Thoracic aorta (tissue), 2 donors: ENCODE measurements at regions not wholly inside any gene's neighbourhood (a gene's known extent, or its start where the extent isn't known, plus 50 kb on each side); places are given as distances from the start of the nearest gene placed in this dataset.
A peak's percentile ranks its signal among the peaks of the same experiment; 100 is the strongest.

Source experiments
- ATAC-seq: fragments of 150-250 bp; one replicate; pipeline ENCODE4 v1.8.0; 2017; ENCODE audit warnings: low read depth; ENCODE audit not compliant: insufficient number of reproducible peaks, low FRiP score
- DNase-seq: peaks from one replicate; pipeline ENCODE4 v3.0.0-alpha.2; 2020; ENCODE audit warnings: low spot score
- H3K27ac ChIP-seq, 2 donors: fragments of 200-600 bp; sonication (generic); 1 replicate in 1 of 2; 2 replicates in 1 of 2; pipeline ENCODE4 v1.5.1; 2016; ENCODE audit warnings: mild to moderate bottlenecking in 2 of 2, moderate library complexity in 2 of 2
- H3K27me3 ChIP-seq: fragments of 200-600 bp; sonication (generic); replicated peaks from 2 replicates; pipeline ENCODE4 v1.6.0; 2016; ENCODE audit warnings: mild to moderate bottlenecking; ENCODE audit not compliant: insufficient read depth
- H3K36me3 ChIP-seq: fragments of 200-600 bp; sonication (generic); one replicate; pipeline ENCODE4 v1.5.1; 2016
- H3K4me1 ChIP-seq, 2 donors: fragments of 200-600 bp; sonication (generic); 1 replicate in 1 of 2; 2 replicates in 1 of 2; pipeline versions ENCODE4 v1.5.1 to v1.6.0; 2016; ENCODE audit warnings: low read depth in 2 of 2, mild to moderate bottlenecking in 1 of 2; ENCODE audit not compliant: control insufficient read depth in 1 of 2
- H3K4me3 ChIP-seq: fragments of 200-600 bp; sonication (generic); 2 replicates; pipeline ENCODE4 v1.5.1; 2016; ENCODE audit warnings: mild to moderate bottlenecking
- H3K9me3 ChIP-seq: fragments of 200-600 bp; sonication (generic); 2 replicates; pipeline ENCODE4 v1.5.1; 2016
- TF ChIP-seq, protein P1 (sequence below): fragments of 200-600 bp; sonication (generic); IDR thresholded peaks from one replicate; pipeline ENCODE4 v1.5.1; 2019; ENCODE audit warnings: antibody characterized with exemption

DNA sequence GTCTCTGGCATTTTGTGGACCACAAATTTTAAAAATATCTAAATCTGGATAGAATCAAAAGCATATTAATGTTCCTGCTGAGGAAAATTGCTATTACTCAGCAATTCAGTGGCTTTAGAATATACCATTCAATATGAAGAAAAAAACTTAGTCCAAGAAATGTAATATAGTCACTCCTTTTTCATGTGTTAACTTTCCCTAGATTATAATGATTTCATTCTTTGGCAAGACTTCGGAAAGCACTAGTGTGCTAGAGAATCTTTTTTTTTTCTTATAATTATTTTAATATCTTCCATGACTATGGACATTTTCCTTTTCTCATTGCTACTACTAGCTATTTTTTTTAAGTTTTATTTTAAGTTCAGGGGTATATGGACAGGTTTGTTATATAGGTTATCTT is 102.4 kb upstream of the FAM174A start:
- TF ChIP-seq, protein P1, sequence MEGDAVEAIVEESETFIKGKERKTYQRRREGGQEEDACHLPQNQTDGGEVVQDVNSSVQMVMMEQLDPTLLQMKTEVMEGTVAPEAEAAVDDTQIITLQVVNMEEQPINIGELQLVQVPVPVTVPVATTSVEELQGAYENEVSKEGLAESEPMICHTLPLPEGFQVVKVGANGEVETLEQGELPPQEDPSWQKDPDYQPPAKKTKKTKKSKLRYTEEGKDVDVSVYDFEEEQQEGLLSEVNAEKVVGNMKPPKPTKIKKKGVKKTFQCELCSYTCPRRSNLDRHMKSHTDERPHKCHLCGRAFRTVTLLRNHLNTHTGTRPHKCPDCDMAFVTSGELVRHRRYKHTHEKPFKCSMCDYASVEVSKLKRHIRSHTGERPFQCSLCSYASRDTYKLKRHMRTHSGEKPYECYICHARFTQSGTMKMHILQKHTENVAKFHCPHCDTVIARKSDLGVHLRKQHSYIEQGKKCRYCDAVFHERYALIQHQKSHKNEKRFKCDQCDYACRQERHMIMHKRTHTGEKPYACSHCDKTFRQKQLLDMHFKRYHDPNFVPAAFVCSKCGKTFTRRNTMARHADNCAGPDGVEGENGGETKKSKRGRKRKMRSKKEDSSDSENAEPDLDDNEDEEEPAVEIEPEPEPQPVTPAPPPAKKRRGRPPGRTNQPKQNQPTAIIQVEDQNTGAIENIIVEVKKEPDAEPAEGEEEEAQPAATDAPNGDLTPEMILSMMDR: no peak
- Histone ChIP-seq H3K27ac (no peak overlapping the region), H3K27me3 (no peaks in the 10 kb centered on the region), H3K4me3 (no peak overlapping the region), H3K9me3 (no peaks in the 10 kb centered on the region), H3K36me3 (no peaks in the 10 kb centered on the region), H3K4me1 (no peaks in the 10 kb centered on the region)
- ATAC-seq (no peak), DNase-seq (no peak)

DNA sequence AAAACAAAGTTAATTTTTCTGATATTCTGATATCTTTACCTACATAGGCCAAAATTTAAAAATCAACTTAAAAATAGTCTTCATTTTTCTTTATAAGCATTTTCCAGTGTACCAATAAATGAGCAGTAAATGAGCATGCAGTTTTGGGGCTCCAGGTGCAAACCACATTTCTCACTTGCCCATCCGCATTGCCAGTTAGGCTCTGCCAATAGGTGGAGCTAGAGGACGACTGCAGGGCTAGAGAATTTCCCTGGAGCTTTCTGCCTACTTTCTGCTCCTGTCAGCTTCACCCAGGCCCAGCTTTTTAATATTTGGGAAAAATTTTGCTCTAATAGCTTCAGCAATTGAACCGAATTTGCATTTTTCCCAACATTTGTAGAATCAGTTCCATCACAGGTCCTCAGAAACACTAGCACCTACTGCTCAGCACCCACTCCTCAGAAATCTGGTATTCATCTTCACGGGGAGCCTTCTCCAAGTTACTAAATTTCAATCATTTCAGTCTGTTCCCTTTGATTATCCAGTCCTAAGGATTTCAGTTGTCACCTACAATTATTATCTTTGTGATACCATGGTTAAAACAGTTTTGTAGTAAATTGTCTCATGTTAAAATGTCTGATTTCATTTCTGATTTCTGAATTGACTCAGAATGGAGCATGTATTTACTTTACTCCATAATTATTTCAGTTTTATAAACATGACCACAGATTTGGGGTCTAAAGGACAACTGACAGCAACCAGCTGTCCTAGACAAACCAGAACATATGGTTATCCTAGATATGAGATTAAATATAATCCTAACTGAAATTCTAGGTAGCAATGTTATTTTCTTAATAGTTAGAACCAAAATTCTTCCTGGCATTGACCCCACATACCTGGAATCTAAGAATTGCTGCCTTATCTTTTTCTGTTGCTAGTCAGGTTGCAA is 104.6 kb upstream of the FAM174A start:
- TF ChIP-seq, protein P1: peak; percentile 64
- DNase-seq (no peak), ATAC-seq (no peak)
- Histone ChIP-seq H3K4me1 (no peaks in the 10 kb centered on the region), H3K27me3 (no peaks in the 10 kb centered on the region), H3K36me3 (no peaks in the 10 kb centered on the region), H3K4me3 (no peak overlapping the region), H3K9me3 (no peaks in the 10 kb centered on the region), H3K27ac (no peak overlapping the region)

DNA sequence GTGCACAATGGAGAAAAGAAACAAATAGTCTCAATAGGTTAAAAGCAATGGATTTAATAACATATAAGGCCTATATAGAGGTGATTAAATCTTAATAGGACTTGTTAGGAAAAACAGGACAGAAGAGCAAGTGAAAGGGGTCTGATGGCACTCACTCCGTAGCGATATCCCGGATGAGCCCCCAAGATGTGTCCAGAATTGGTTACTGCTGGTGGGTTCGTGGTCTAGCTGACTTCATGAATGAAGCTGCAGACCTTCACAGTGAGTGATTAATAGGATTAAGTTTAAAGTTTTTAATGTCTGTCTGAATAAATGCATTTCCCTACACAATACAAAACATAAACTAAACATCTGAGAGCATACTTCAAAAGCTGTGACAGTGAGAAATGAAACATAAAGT is 110.4 kb upstream of the FAM174A start:
- Histone ChIP-seq H3K36me3 (no peaks in the 10 kb centered on the region), H3K27ac (no peak overlapping the region), H3K4me3 (no peak overlapping the region), H3K27me3 (no peaks in the 10 kb centered on the region), H3K9me3 (peaks cover 6% of the 10 kb centered on the region), H3K4me1 (no peaks in the 10 kb centered on the region)
- TF ChIP-seq, protein P1: no peak
- no peak for DNase-seq
- no peak for ATAC-seq

- TF ChIP-seq, protein P1: no peak
- Histone ChIP-seq H3K4me1 (no peaks in the 10 kb centered on the region), H3K27me3 (no peaks in the 10 kb centered on the region), H3K36me3 (no peaks in the 10 kb centered on the region), H3K4me3 (no peak overlapping the region), H3K9me3 (peaks cover 6% of the 10 kb centered on the region), H3K27ac (no peak overlapping the region)
- DNase-seq (no peak), ATAC-seq (no peak)
Measured at GRCh38 chr5:100424017-100424416, 111.2 kb upstream of the FAM174A start.

DNA sequence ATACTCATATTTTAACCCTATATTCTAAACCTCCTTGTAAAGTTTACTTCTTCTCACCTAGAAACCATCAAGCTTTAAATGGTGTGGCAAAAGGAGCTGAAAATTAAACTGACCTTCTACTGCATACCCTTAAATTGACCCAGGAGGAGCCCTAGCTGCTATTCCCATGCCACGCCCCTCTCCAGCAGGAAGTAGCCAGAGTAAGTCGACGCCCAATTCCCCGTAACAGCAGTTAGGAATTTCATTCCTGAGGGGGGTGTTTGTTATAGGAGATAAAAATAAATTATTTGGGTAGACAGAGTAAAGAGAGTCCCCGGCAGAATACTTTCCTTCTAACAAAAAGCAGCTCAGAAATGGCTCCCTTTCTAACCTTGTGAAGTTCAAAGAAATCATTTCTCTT is 111.8 kb upstream of the FAM174A start:
- Histone ChIP-seq H3K27me3 (no peaks in the 10 kb centered on the region), H3K36me3 (no peaks in the 10 kb centered on the region), H3K4me1 (no peaks in the 10 kb centered on the region), H3K27ac (no peak overlapping the region), H3K9me3 (peaks cover 6% of the 10 kb centered on the region), H3K4me3 (no peak overlapping the region)
- no peak for ATAC-seq
- TF ChIP-seq, protein P1: no peak
- DNase-seq: no peak
